PFSK-1 (cell line): ENCODE measurements at regions not wholly inside any gene's neighbourhood (a gene's known extent, or its start where the extent isn't known, plus 50 kb on each side); places are given as distances from the start of the nearest gene placed in this dataset.

Experiments
- POLR2AphosphoS5 ChIP-seq: IDR thresholded peaks from 2 replicates; pipeline ENCODE4 v1.6.1; 2012; ENCODE audit warnings: low read depth, mild to moderate bottlenecking, control low read depth, low read length, moderate library complexity
- TAF1 ChIP-seq: IDR thresholded peaks from 2 replicates; pipeline ENCODE4 v1.6.1; 2012; ENCODE audit warnings: low read length, control low read depth, borderline replicate concordance; ENCODE audit not compliant: insufficient read depth

DNA sequence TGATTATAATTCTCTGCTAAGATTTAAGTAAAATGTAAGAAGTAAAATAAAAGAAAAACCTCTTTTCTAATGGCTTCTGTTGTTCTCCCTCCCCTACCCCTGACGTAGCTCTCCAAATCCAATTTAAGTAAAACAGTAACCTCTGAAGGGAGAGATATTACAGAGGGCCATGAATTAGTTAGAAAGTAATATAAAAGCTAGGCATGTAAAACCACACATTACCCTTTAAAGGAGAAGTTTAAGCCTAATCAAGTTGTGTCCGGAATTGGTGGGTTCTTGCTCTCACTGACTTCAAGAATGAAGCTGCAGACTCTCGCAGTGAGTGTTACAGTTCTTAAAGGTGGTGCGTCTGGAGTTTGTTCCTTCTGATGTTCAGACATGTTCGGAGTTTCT is 116.9 kb upstream of the SCN7A start:
- TF ChIP-seq TAF1 (no peak), POLR2AphosphoS5 (no peak)
